ENCODE measurements at regions not wholly inside any gene's neighbourhood (a gene's known extent, or its start where the extent isn't known, plus 50 kb on each side); places are given as distances from the start of the nearest gene placed in this dataset.

GRCh38 chr9:97791542-97791941, 61.5 kb upstream of the FOXE1 start:
- no peaks in the 10 kb centered on the region for H3K79me2 ChIP-seq (ENCODE audit: control insufficient read depth, insufficient read depth, low read length)
- no peak overlapping the region for H2AFZ ChIP-seq (ENCODE audit: low read depth, low read length)
- H3K4me3 ChIP-seq, result no peak overlapping the region
- no peak overlapping the region for H3K27ac ChIP-seq (ENCODE audit: extremely low read depth, low read depth, low read length)
- in situ Hi-C loops (cut with MboI), result no loop called here
- ATAC-seq, result no peak
- intact Hi-C loops (cut with micrococcal nuclease), result no loop called here
- POLR2A ChIA-PET, result interaction anchor here (0.7 to 0.9 kb wide), 2 partner anchors 18 to 134 kb away, joined by 3 to 4 read pairs; no protein-coding TSS in a partner anchor
- H4K20me1 ChIP-seq (replicated peaks; ENCODE audit: control insufficient read depth, insufficient read depth, low read length), result no peaks in the 10 kb centered on the region
- no peaks in the 10 kb centered on the region for H3K9me3 ChIP-seq (replicated peaks; ENCODE audit: control insufficient read depth, insufficient read depth, low read depth, low read length)
- no TSS peak for BruUV-seq (replicated peaks)
- FAIRE-seq, result no peak
- H3K36me3 ChIP-seq (ENCODE audit: control insufficient read depth, insufficient read depth, low read length), result no peaks in the 10 kb centered on the region
- no peak overlapping the region for H3K4me2 ChIP-seq (ENCODE audit: insufficient read depth, low read length)
- no peak for DNase-seq (ENCODE audit: extremely low read depth in 1 of 4, low spot score in 3 of 4)
- CTCF ChIA-PET (ENCODE audit: low intra/inter-chr PET ratio), result interaction anchor here (0.6 kb wide), 1 partner anchor 1909 kb away, joined by 3 read pairs; no protein-coding TSS in a partner anchor
- H3K4me1 ChIP-seq (replicated peaks in 1 of 2; ENCODE audit: control insufficient read depth in 2 of 2, insufficient read depth in 2 of 2, low read length in 2 of 2), result peaks cover 0 to 14% of the 10 kb centered on the region in 2 experiments; a peak in 2 of 5 replicates
- TF ChIP-seq HNRNPH1 (optimal IDR thresholded peaks at IDR 0.05; ENCODE audit: low read depth, low read length) (no peak), ETV6 (IDR thresholded peaks at IDR 0.05; ENCODE audit: borderline replicate concordance in 1 of 2, low read depth in 2 of 2, low read length in 1 of 2) (no peak), ETV6 (CRISPR knock-in tag; IDR thresholded peaks at IDR 0.05; ENCODE audit: borderline replicate concordance) (no peak), KAT7 (CRISPR knock-in tag; IDR thresholded peaks at IDR 0.05; ENCODE audit: borderline replicate concordance) (no peak)
- H3K9me1 ChIP-seq (ENCODE audit: control insufficient read depth, insufficient read depth, low read length), result no peaks in the 10 kb centered on the region
- no peak overlapping the region for H3K9ac ChIP-seq (ENCODE audit: insufficient read depth in 1 of 2, low read depth in 2 of 2, low read length in 2 of 2)
- peaks cover 11 to 29% of the 10 kb centered on the region in 2 experiments; a peak in 4 of 5 replicates for H3K27me3 ChIP-seq (ENCODE audit: control insufficient read depth in 2 of 2, insufficient read depth in 2 of 2, low read length in 2 of 2)
- 3% methylated on average over 4 of the region's 4 CpGs for WGBS (ENCODE audit: insufficient coverage, low coverage, missing lambda C conversion rate)

- DNase-seq (ENCODE audit: extremely low read depth in 1 of 4, low spot score in 3 of 4), result peak in 3 of 4 experiments; percentile 17 to 40 (median 22)
- intact Hi-C loops (cut with micrococcal nuclease) (no loop called here), in situ Hi-C loops (cut with MboI) (no loop called here)
- Histone ChIP-seq H3K9me3 (replicated peaks; ENCODE audit: control insufficient read depth, insufficient read depth, low read depth, low read length) (no peaks in the 10 kb centered on the region), H3K4me1 (replicated peaks in 1 of 2; ENCODE audit: control insufficient read depth in 2 of 2, insufficient read depth in 2 of 2, low read length in 2 of 2) (peaks cover 0 to 14% of the 10 kb centered on the region in 2 experiments; a peak in 2 of 5 replicates), H3K27me3 (ENCODE audit: control insufficient read depth in 2 of 2, insufficient read depth in 2 of 2, low read length in 2 of 2) (peaks cover 11 to 15% of the 10 kb centered on the region in 2 experiments; a peak in 4 of 5 replicates), H3K4me3 (no peak overlapping the region), H2AFZ (ENCODE audit: low read depth, low read length) (no peak overlapping the region), H3K79me2 (ENCODE audit: control insufficient read depth, insufficient read depth, low read length) (no peaks in the 10 kb centered on the region), H3K9me1 (ENCODE audit: control insufficient read depth, insufficient read depth, low read length) (no peaks in the 10 kb centered on the region), H3K4me2 (ENCODE audit: insufficient read depth, low read length) (no peak overlapping the region), H3K27ac (ENCODE audit: extremely low read depth, low read depth, low read length) (no peak overlapping the region), H3K36me3 (ENCODE audit: control insufficient read depth, insufficient read depth, low read length) (no peaks in the 10 kb centered on the region), H4K20me1 (replicated peaks; ENCODE audit: control insufficient read depth, insufficient read depth, low read length) (no peaks in the 10 kb centered on the region), H3K9ac (ENCODE audit: insufficient read depth in 1 of 2, low read depth in 2 of 2, low read length in 2 of 2) (no peak overlapping the region)
- BruUV-seq (replicated peaks), result no TSS peak
- no peak; the same call in 1 of the 3 replicates for ATAC-seq
- FAIRE-seq, result no peak
- WGBS (ENCODE audit: insufficient coverage, low coverage, missing lambda C conversion rate), result 6% methylated on average over 1 of the region's 1 CpG
- ChIA-PET CTCF (ENCODE audit: low intra/inter-chr PET ratio) (no interaction called here), POLR2A (interaction anchor here (0.8 to 0.9 kb wide), 2 partner anchors 11 to 97 kb away, joined by 3 to 4 read pairs; no protein-coding TSS in a partner anchor)
- no peak for TF ChIP-seq HIVEP1 (CRISPR knock-in tag; IDR thresholded peaks at IDR 0.05)
- no peak for TF ChIP-seq SP1 (CRISPR knock-in tag; IDR thresholded peaks at IDR 0.05)
- no peak for TF ChIP-seq ZFPM2 (CRISPR knock-in tag; IDR thresholded peaks at IDR 0.05)
- TF ChIP-seq PPARD (CRISPR knock-in tag; IDR thresholded peaks at IDR 0.05), result no peak
- no peak for TF ChIP-seq CCNT2 (IDR thresholded peaks at IDR 0.05; ENCODE audit: borderline replicate concordance, extremely low read depth, insufficient read length, low read depth, low read length)
- peak; percentile 53; the same call in 1 of the 2 replicates for TF ChIP-seq TAL1 (IDR thresholded peaks at IDR 0.05)
- TF ChIP-seq ZNF277 (CRISPR knock-in tag; IDR thresholded peaks at IDR 0.05; ENCODE audit: borderline replicate concordance), result no peak
- TF ChIP-seq MIER1 (IDR thresholded peaks at IDR 0.05; ENCODE audit: low read depth), result no peak
- TF ChIP-seq CBFA2T2 (conservative IDR thresholded peaks at IDR 0.05), result 0 out of 2 replicates have a peak, but pooled peaks have one; percentile 27
- TF ChIP-seq GABPB2 (CRISPR knock-in tag; conservative IDR thresholded peaks at IDR 0.05), result no peak
- TF ChIP-seq SMARCA4 (IDR thresholded peaks at IDR 0.05), result peak; percentile 59; the same call in 1 of the 2 replicates
- no peak for TF ChIP-seq MXD1 (CRISPR knock-in tag; IDR thresholded peaks at IDR 0.05; ENCODE audit: borderline replicate concordance, poor library complexity, severe bottlenecking)
Measured at GRCh38 chr9:97793067-97793466, 60.0 kb upstream of the FOXE1 start.
